ENCODE measurements at regions not wholly inside any gene's neighbourhood (a gene's known extent, or its start where the extent isn't known, plus 50 kb on each side); places are given as distances from the start of the nearest gene placed in this dataset.

- peaks cover 8% of the 10 kb centered on the region for H3K27me3 Mint-ChIP-seq (ENCODE audit: low read depth)
- H3K27ac Mint-ChIP-seq: no peak overlapping the region
- DNase-seq (ENCODE audit: low spot score): no peak
- H3K36me3 Mint-ChIP-seq (ENCODE audit: low read depth): no peaks in the 10 kb centered on the region
- no peak overlapping the region for H3K4me3 Mint-ChIP-seq (ENCODE audit: low read depth)
- no peaks in the 10 kb centered on the region for H3K9me3 Mint-ChIP-seq
- intact Hi-C loops (cut with micrococcal nuclease): no loop called here
- no peaks in the 10 kb centered on the region for H3K4me1 Mint-ChIP-seq (ENCODE audit: low read depth)
Observed at GRCh38 chr4:71167083-71167482, 171.7 kb upstream of the SLC4A4 start.

GRCh38 chr4:71171592-71171991 lies 167.2 kb upstream of the SLC4A4 start:
- no peak overlapping the region for H3K4me3 Mint-ChIP-seq (ENCODE audit: low read depth)
- no peaks in the 10 kb centered on the region for H3K36me3 Mint-ChIP-seq (ENCODE audit: low read depth)
- no peak for DNase-seq (ENCODE audit: low spot score)
- H3K27ac Mint-ChIP-seq: no peak overlapping the region
- peaks cover 5% of the 10 kb centered on the region for H3K27me3 Mint-ChIP-seq (ENCODE audit: low read depth)
- intact Hi-C loops (cut with micrococcal nuclease): no loop called here
- H3K9me3 Mint-ChIP-seq: no peaks in the 10 kb centered on the region
- no peaks in the 10 kb centered on the region for H3K4me1 Mint-ChIP-seq (ENCODE audit: low read depth)

- intact Hi-C loops (cut with micrococcal nuclease): loop anchor here (10.0 kb wide), 3 partner anchors 187 to 533 kb away; partner anchors contain the start of gene DCK
- H3K36me3 Mint-ChIP-seq (ENCODE audit: low read depth): no peaks in the 10 kb centered on the region
- peaks cover 8% of the 10 kb centered on the region for H3K4me1 Mint-ChIP-seq (ENCODE audit: low read depth)
- no peak overlapping the region for H3K4me3 Mint-ChIP-seq (ENCODE audit: low read depth)
- H3K9me3 Mint-ChIP-seq: no peaks in the 10 kb centered on the region
- DNase-seq (ENCODE audit: low spot score): no peak
- H3K27me3 Mint-ChIP-seq (ENCODE audit: low read depth): peaks cover 26% of the 10 kb centered on the region
- no peak overlapping the region for H3K27ac Mint-ChIP-seq
Observed at GRCh38 chr4:71181332-71181731, 157.5 kb upstream of the SLC4A4 start.

GRCh38 chr4:71184195-71184781 lies 154.5 kb upstream of the SLC4A4 start:
- H3K4me3 Mint-ChIP-seq (ENCODE audit: low read depth): no peak overlapping the region
- peaks cover 22% of the 10 kb centered on the region for H3K4me1 Mint-ChIP-seq (ENCODE audit: low read depth)
- no peaks in the 10 kb centered on the region for H3K36me3 Mint-ChIP-seq (ENCODE audit: low read depth)
- H3K27me3 Mint-ChIP-seq (ENCODE audit: low read depth): peaks cover 41% of the 10 kb centered on the region
- DNase-seq (ENCODE audit: low spot score): peak; percentile 11
- no peak overlapping the region for H3K27ac Mint-ChIP-seq
- intact Hi-C loops (cut with micrococcal nuclease): loop anchor here (10.0 kb wide), 3 partner anchors 189 to 531 kb away; partner anchors contain the start of gene DCK
- H3K9me3 Mint-ChIP-seq: no peaks in the 10 kb centered on the region

DNA sequence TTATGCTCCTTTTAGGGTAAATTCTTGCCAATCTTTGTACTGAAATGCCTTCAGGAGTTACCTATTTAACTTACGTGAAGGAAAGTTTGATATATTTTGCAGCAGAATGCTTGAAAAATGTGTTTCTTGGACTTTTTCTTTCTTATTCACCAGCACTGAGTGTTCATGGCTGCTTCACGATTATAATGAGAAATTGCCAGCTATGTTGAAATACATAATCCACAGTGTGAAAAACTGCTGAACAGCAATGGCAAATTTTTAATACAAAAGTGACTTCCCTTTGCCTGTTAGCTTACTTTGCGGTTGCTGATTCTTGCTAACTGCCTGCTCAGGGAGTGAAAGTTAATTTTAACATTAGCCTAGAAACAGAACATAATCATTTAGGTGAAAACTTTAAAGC lies 153.8 kb upstream of the SLC4A4 start:
- Mint-ChIP-seq H3K4me1 (ENCODE audit: low read depth) (peaks cover 22% of the 10 kb centered on the region), H3K27me3 (ENCODE audit: low read depth) (peaks cover 49% of the 10 kb centered on the region), H3K27ac (no peak overlapping the region), H3K36me3 (ENCODE audit: low read depth) (no peaks in the 10 kb centered on the region), H3K9me3 (no peaks in the 10 kb centered on the region), H3K4me3 (ENCODE audit: low read depth) (no peak overlapping the region)
- intact Hi-C loops (cut with micrococcal nuclease): loop anchor here (10.0 kb wide), 3 partner anchors 190 to 530 kb away; partner anchors contain the start of gene DCK
- no peak for DNase-seq (ENCODE audit: low spot score)

- Mint-ChIP-seq H3K27ac (no peak overlapping the region), H3K4me1 (ENCODE audit: low read depth) (peaks cover 22% of the 10 kb centered on the region), H3K4me3 (ENCODE audit: low read depth) (peak overlapping the region; percentile 84), H3K9me3 (no peaks in the 10 kb centered on the region), H3K36me3 (ENCODE audit: low read depth) (no peaks in the 10 kb centered on the region), H3K27me3 (ENCODE audit: low read depth) (peaks cover 60% of the 10 kb centered on the region)
- intact Hi-C loops (cut with micrococcal nuclease): loop anchor here (10.0 kb wide), 3 partner anchors 191 to 531 kb away; partner anchors contain the start of gene DCK
- DNase-seq (ENCODE audit: low spot score): no peak
Observed at GRCh38 chr4:71186257-71186565, 152.6 kb upstream of the SLC4A4 start.

DNA sequence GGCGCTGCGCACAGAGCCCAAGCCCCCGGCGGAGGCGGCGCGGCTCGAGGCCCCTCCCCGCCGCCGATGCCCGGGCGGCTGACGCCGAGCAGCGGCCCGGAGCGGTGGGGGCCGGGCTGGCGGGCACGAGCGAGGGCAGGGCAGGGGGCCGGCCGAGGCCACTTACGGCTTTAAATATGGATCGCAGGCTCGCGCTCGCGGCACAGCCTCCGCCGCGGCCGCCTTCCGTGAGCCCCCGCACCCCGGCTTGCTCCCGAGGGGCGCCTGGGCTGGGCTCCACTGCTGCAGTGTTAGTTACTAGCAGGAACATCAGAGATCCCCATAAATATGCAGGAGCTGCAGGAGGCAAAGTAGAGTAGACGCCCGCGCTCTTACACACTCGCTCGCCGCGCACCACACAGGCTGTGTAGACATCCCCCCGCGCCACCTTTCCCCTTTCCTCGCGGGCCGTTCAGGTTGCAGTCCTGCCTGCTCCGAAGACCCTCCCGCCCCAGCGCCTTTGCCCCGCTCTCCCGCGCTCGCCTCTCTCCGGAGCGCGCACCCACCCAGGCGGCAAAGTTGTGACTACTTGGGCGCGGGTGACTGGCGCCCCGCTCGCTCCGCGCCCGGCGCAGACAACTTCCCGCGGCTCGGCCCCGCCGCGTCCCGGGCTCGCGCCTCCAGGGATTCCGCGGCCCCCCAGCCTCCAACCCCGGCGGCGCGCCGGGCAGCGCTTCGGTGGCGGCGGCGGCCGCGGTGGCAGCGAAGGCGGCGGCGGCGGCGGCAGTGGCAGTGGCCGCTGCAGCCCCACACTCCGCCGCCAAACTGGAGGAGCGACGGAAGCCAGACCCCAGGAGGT lies 152.0 kb upstream of the SLC4A4 start:
- H3K4me1 Mint-ChIP-seq (ENCODE audit: low read depth): peaks cover 22% of the 10 kb centered on the region
- peak; percentile 9 for DNase-seq (ENCODE audit: low spot score)
- H3K4me3 Mint-ChIP-seq (ENCODE audit: low read depth): peak overlapping the region; percentile 84
- no peak overlapping the region for H3K27ac Mint-ChIP-seq
- H3K27me3 Mint-ChIP-seq (ENCODE audit: low read depth): peaks cover 63% of the 10 kb centered on the region
- intact Hi-C loops (cut with micrococcal nuclease): loop anchor here (10.0 kb wide), 3 partner anchors 192 to 532 kb away; partner anchors contain the start of gene DCK
- H3K9me3 Mint-ChIP-seq: no peaks in the 10 kb centered on the region
- no peaks in the 10 kb centered on the region for H3K36me3 Mint-ChIP-seq (ENCODE audit: low read depth)

DNA sequence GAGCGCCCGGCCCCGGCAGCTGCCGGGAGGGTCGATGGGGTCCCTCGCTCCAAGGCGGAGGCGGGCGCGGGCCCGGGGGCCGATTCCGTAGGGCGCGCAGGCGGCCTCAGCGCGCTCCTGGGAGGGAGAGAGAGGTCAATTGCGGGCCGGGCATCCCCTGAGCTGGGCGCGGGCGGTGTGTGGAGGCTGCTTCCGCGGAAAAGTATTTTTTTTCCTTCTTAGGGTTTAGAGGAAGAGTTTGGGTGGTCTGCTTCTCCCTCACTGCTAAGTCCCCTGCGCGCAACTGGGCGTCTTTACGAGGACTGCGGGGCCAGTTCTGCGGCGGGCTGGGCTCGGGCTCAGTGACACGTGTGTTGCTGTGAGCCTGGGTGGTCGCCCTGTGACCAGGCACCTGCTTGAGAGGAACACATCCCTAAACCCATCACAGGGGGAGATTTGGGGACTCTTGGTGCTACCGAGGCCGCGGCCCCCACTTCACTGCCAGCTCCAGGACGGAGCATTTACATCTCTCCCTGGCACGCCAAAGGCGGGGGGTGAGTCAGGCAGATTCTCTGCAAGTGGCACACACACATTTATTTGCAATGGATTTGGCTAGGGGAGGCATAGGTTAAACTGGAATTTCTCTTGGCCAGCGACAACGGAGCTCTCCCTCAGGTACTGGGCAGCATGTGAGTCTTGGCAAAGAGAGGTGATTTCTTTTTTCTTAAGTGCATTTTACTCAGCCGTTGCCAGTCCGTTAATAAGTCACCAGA lies 151.2 kb upstream of the SLC4A4 start:
- Mint-ChIP-seq H3K9me3 (no peaks in the 10 kb centered on the region), H3K27ac (no peak overlapping the region), H3K36me3 (ENCODE audit: low read depth) (no peaks in the 10 kb centered on the region), H3K4me3 (ENCODE audit: low read depth) (peak overlapping the region; percentile 74), H3K27me3 (ENCODE audit: low read depth) (peaks cover 67% of the 10 kb centered on the region), H3K4me1 (ENCODE audit: low read depth) (peaks cover 22% of the 10 kb centered on the region)
- intact Hi-C loops (cut with micrococcal nuclease): loop anchor here (10.0 kb wide), 3 partner anchors 193 to 533 kb away; partner anchors contain the start of gene DCK
- no peak for DNase-seq (ENCODE audit: low spot score)

GRCh38 chr4:71188156-71188640 lies 150.6 kb upstream of the SLC4A4 start:
- intact Hi-C loops (cut with micrococcal nuclease): loop anchor here (10.0 kb wide), 3 partner anchors 193 to 533 kb away; partner anchors contain the start of gene DCK
- Mint-ChIP-seq H3K4me3 (ENCODE audit: low read depth) (peak overlapping the region; percentile 74), H3K36me3 (ENCODE audit: low read depth) (no peaks in the 10 kb centered on the region), H3K27ac (no peak overlapping the region), H3K4me1 (ENCODE audit: low read depth) (peaks cover 22% of the 10 kb centered on the region), H3K27me3 (ENCODE audit: low read depth) (peaks cover 71% of the 10 kb centered on the region), H3K9me3 (no peaks in the 10 kb centered on the region)
- DNase-seq (ENCODE audit: low spot score): no peak

- Mint-ChIP-seq H3K27me3 (ENCODE audit: low read depth) (peaks cover 74% of the 10 kb centered on the region), H3K27ac (no peak overlapping the region), H3K4me1 (ENCODE audit: low read depth) (peaks cover 22% of the 10 kb centered on the region), H3K9me3 (no peaks in the 10 kb centered on the region), H3K4me3 (ENCODE audit: low read depth) (peak overlapping the region; percentile 74), H3K36me3 (ENCODE audit: low read depth) (no peaks in the 10 kb centered on the region)
- intact Hi-C loops (cut with micrococcal nuclease): loop anchor here (10.0 kb wide), 3 partner anchors 194 to 534 kb away; partner anchors contain the start of gene DCK
- no peak for DNase-seq (ENCODE audit: low spot score)
Observed at GRCh38 chr4:71188951-71189350, 149.9 kb upstream of the SLC4A4 start.

- H3K27me3 Mint-ChIP-seq (ENCODE audit: low read depth): peaks cover 69% of the 10 kb centered on the region
- intact Hi-C loops (cut with micrococcal nuclease): loop anchor here (10.0 kb wide), 3 partner anchors 195 to 535 kb away; partner anchors contain the start of gene DCK
- H3K4me1 Mint-ChIP-seq (ENCODE audit: low read depth): peaks cover 20% of the 10 kb centered on the region
- no peaks in the 10 kb centered on the region for H3K36me3 Mint-ChIP-seq (ENCODE audit: low read depth)
- no peak overlapping the region for H3K4me3 Mint-ChIP-seq (ENCODE audit: low read depth)
- no peak overlapping the region for H3K27ac Mint-ChIP-seq
- DNase-seq (ENCODE audit: low spot score): no peak
- H3K9me3 Mint-ChIP-seq: no peaks in the 10 kb centered on the region
Observed at GRCh38 chr4:71189471-71189870, 149.3 kb upstream of the SLC4A4 start.

GRCh38 chr4:71194454-71194853 lies 144.4 kb upstream of the SLC4A4 start:
- intact Hi-C loops (cut with micrococcal nuclease): no loop called here
- H3K27ac Mint-ChIP-seq: no peak overlapping the region
- no peaks in the 10 kb centered on the region for H3K9me3 Mint-ChIP-seq
- H3K4me1 Mint-ChIP-seq (ENCODE audit: low read depth): peaks cover 8% of the 10 kb centered on the region
- no peak overlapping the region for H3K4me3 Mint-ChIP-seq (ENCODE audit: low read depth)
- no peaks in the 10 kb centered on the region for H3K36me3 Mint-ChIP-seq (ENCODE audit: low read depth)
- DNase-seq (ENCODE audit: low spot score): no peak
- peaks cover 43% of the 10 kb centered on the region for H3K27me3 Mint-ChIP-seq (ENCODE audit: low read depth)
